ENCODE measurements at regions not wholly inside any gene's neighbourhood (a gene's known extent, or its start where the extent isn't known, plus 50 kb on each side); places are given as distances from the start of the nearest gene placed in this dataset.

DNA sequence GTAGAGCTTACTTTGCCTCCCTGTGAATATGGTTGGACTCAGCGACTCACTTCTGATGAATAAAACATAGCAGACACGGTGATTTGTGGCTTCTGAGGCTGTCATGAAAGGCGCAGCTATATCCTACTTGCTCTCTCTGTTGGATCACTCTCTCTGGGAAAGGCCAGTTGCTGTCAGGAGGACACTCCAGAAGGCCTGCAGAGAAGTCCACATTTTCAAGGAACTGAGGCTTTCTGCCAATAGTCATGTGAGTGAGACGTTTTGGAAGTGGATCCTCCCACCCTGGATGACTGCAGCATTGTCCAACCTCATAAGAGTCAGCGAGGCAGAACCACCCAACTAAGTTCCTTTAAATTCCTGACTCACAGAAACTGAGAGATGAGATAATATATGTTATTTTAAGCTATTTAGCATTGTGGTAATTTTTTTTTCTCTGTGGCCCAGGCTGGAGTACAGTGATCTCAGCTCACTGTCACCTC is 156.0 kb upstream of the MAST4 start:
- Histone ChIP-seq H3K27ac (ENCODE audit: low read depth in 2 of 2, low read length in 2 of 2) (no peak overlapping the region), H3K9ac (ENCODE audit: low read length in 3 of 3) (no peak overlapping the region), H3K4me3 (ENCODE audit: low read length in 3 of 3) (no peak overlapping the region), H3K9me3 (ENCODE audit: control insufficient read depth in 2 of 3, insufficient read depth in 1 of 3, low read length in 3 of 3) (no peaks in the 10 kb centered on the region), H3K27me3 (ENCODE audit: control insufficient read depth, insufficient read depth, low read length) (no peaks in the 10 kb centered on the region), H3K36me3 (ENCODE audit: control insufficient read depth in 2 of 3, insufficient read depth in 3 of 3, low read length in 3 of 3) (no peaks in the 10 kb centered on the region), H3K4me1 (ENCODE audit: control insufficient read depth in 2 of 3, insufficient read depth in 2 of 3, low read depth in 1 of 3, low read length in 3 of 3) (no peaks in the 10 kb centered on the region)
- FAIRE-seq (no peak), DNase-seq (peak in 2 of 5 donors; percentile 19 to 41)
- intact Hi-C loops (cut with DNase I): no loop called here
- TF ChIP-seq, protein P1, sequence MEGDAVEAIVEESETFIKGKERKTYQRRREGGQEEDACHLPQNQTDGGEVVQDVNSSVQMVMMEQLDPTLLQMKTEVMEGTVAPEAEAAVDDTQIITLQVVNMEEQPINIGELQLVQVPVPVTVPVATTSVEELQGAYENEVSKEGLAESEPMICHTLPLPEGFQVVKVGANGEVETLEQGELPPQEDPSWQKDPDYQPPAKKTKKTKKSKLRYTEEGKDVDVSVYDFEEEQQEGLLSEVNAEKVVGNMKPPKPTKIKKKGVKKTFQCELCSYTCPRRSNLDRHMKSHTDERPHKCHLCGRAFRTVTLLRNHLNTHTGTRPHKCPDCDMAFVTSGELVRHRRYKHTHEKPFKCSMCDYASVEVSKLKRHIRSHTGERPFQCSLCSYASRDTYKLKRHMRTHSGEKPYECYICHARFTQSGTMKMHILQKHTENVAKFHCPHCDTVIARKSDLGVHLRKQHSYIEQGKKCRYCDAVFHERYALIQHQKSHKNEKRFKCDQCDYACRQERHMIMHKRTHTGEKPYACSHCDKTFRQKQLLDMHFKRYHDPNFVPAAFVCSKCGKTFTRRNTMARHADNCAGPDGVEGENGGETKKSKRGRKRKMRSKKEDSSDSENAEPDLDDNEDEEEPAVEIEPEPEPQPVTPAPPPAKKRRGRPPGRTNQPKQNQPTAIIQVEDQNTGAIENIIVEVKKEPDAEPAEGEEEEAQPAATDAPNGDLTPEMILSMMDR (IDR thresholded peaks at IDR 0.05; ENCODE audit: borderline replicate concordance, extremely low read depth, insufficient read depth): no peak

- Histone ChIP-seq H3K4me3 (ENCODE audit: low read length in 3 of 3) (no peak overlapping the region), H3K9me3 (ENCODE audit: control insufficient read depth in 2 of 3, insufficient read depth in 1 of 3, low read length in 3 of 3) (no peaks in the 10 kb centered on the region), H3K4me1 (ENCODE audit: control insufficient read depth in 2 of 3, insufficient read depth in 2 of 3, low read depth in 1 of 3, low read length in 3 of 3) (no peaks in the 10 kb centered on the region), H3K27me3 (ENCODE audit: control insufficient read depth, insufficient read depth, low read length) (no peaks in the 10 kb centered on the region), H3K36me3 (ENCODE audit: control insufficient read depth in 2 of 3, insufficient read depth in 3 of 3, low read length in 3 of 3) (no peaks in the 10 kb centered on the region), H3K9ac (ENCODE audit: low read length in 3 of 3) (no peak overlapping the region), H3K27ac (ENCODE audit: low read depth in 2 of 2, low read length in 2 of 2) (no peak overlapping the region)
- TF ChIP-seq, protein P1 (IDR thresholded peaks at IDR 0.05; ENCODE audit: borderline replicate concordance, extremely low read depth, insufficient read depth): no peak
- FAIRE-seq (no peak), DNase-seq (no peak)
- intact Hi-C loops (cut with DNase I): no loop called here
Measured at GRCh38 chr5:66441351-66441750, 154.8 kb upstream of the MAST4 start.

GRCh38 chr5:66442951-66443445 is 153.2 kb upstream of the MAST4 start:
- Histone ChIP-seq H3K4me3 (ENCODE audit: low read length in 3 of 3) (no peak overlapping the region), H3K9ac (ENCODE audit: low read length in 3 of 3) (no peak overlapping the region), H3K36me3 (ENCODE audit: control insufficient read depth in 2 of 3, insufficient read depth in 3 of 3, low read length in 3 of 3) (no peaks in the 10 kb centered on the region), H3K27me3 (ENCODE audit: control insufficient read depth, insufficient read depth, low read length) (no peaks in the 10 kb centered on the region), H3K4me1 (ENCODE audit: control insufficient read depth in 2 of 3, insufficient read depth in 2 of 3, low read depth in 1 of 3, low read length in 3 of 3) (no peaks in the 10 kb centered on the region), H3K27ac (ENCODE audit: low read depth in 2 of 2, low read length in 2 of 2) (no peak overlapping the region), H3K9me3 (ENCODE audit: control insufficient read depth in 2 of 3, insufficient read depth in 1 of 3, low read length in 3 of 3) (no peaks in the 10 kb centered on the region)
- TF ChIP-seq, protein P1 (IDR thresholded peaks at IDR 0.05; ENCODE audit: borderline replicate concordance, extremely low read depth, insufficient read depth): no peak
- intact Hi-C loops (cut with DNase I): no loop called here
- DNase-seq (peak in 4 of 5 donors; percentile 40 to 87 (median 78)), FAIRE-seq (no peak)
